GM13976 (cell line): ENCODE measurements at regions not wholly inside any gene's neighbourhood (a gene's known extent, or its start where the extent isn't known, plus 50 kb on each side); places are given as distances from the start of the nearest gene placed in this dataset.

Source experiments
- DNase-seq: peaks from one replicate; pipeline ENCODE4 v3.0.0; 2012; ENCODE audit warnings: low spot score
- in situ Hi-C: fragments of 300-500 bp; cut with MboI; formaldehyde crosslinking; loops from one replicate; pipeline ENCODE4 v1.12.0; 2022; ENCODE audit warnings: low sequenced_read_pairs, mixed read lengths, inconsistent platforms; ENCODE audit not compliant: unreplicated experiment
- TF ChIP-seq, protein P1 (sequence below): IDR thresholded peaks from 2 replicates; pipeline ENCODE4 v1.5.1; 2012; ENCODE audit warnings: borderline replicate concordance, mild to moderate bottlenecking; ENCODE audit not compliant: insufficient read depth; ENCODE audit errors: extremely low read depth, missing control alignments, control extremely low read depth

DNA sequence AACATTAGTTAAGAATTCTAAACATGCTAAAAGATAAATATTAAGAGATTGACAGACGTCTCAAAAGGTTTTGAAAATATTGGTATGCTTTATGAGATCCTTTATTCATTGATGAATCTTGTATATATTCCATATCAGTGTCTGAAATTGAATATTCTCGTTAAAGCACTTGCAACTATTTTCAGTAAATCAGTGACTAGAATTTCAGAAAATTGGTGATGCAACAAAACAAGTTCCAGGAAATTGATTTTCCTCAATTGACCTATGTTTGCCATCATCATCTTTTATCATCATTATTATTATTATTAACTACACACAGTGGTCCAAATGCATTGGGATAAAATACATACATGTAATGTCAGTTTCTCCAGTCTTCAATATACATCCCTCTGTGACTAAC, 453.6 kb downstream of the CCER1 start:
- DNase-seq: no peak
- in situ Hi-C loops: no loop called here
- TF ChIP-seq, protein P1, sequence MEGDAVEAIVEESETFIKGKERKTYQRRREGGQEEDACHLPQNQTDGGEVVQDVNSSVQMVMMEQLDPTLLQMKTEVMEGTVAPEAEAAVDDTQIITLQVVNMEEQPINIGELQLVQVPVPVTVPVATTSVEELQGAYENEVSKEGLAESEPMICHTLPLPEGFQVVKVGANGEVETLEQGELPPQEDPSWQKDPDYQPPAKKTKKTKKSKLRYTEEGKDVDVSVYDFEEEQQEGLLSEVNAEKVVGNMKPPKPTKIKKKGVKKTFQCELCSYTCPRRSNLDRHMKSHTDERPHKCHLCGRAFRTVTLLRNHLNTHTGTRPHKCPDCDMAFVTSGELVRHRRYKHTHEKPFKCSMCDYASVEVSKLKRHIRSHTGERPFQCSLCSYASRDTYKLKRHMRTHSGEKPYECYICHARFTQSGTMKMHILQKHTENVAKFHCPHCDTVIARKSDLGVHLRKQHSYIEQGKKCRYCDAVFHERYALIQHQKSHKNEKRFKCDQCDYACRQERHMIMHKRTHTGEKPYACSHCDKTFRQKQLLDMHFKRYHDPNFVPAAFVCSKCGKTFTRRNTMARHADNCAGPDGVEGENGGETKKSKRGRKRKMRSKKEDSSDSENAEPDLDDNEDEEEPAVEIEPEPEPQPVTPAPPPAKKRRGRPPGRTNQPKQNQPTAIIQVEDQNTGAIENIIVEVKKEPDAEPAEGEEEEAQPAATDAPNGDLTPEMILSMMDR: no peak

DNA sequence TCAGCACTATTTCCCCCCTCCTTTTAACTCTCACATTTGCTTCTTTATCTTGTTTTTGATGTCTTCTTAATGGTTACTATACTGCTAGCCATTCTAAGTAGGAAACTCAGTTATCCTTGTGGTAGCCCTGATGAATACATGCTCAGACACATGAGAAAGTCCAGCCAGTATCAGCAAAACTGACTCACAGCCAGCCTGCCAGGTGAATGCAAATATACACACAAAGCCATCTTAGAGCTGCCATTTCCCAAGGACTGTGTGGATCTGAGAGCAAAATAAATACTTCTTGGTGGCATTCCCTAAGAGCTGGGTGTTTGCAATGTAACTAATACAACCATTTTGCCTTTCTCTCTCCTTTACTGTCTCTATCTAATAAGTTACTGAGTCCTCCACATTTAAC, 455.2 kb downstream of the CCER1 start:
- DNase-seq: no peak
- in situ Hi-C loops: no loop called here
- TF ChIP-seq, protein P1: no peak

DNA sequence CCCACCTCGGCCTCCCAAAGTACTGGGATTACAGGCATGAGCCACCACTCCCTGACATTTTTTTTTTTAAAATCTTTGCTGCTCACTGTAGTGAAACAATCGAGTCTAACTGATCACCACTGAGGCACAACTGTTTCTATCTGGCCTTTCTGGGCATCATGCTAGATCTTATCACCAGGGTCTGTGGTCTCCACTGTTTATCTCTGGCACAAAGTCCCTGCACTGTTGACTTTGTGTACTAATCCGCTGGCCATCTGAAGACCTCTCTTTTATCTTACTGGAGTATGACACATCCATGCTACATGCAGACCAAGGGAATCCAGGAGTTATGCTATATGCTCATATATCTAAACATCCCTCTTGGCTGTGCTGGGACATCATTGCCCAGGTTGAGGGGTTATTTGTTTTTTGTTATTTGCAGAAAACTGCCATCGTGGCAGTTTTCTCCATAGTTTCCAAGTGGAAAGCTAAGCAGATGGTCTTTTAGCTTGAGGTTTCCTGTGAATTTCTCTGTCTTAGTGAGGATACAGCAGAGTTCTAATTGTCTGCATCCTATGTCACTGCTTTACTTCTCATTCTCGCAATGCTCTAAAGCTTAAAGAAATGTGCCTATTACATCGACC, 456.9 kb downstream of the CCER1 start:
- in situ Hi-C loops: no loop called here
- TF ChIP-seq, protein P1: no peak
- DNase-seq: no peak

DNA sequence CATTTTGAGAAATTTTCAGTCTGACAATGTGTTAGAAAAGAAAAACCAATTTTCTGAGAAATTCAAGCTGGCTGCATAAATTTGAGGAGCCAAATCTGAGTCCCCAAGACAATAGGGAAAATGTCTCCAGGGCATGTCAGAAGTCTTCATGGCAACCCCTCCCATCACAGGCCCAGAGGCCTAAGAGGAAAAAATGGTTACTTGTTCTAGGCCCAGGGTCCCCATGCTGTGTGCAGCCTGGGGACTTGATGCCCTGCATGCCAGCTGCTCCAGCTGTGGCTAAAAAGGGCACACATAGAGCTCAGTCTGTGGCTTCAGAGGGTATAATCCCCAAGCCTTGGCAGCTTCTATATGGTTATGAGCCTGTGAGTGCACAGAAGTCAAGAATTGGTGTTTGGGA, 464.6 kb downstream of the CCER1 start:
- no peak for DNase-seq
- in situ Hi-C loops: no loop called here
- TF ChIP-seq, protein P1: no peak

DNA sequence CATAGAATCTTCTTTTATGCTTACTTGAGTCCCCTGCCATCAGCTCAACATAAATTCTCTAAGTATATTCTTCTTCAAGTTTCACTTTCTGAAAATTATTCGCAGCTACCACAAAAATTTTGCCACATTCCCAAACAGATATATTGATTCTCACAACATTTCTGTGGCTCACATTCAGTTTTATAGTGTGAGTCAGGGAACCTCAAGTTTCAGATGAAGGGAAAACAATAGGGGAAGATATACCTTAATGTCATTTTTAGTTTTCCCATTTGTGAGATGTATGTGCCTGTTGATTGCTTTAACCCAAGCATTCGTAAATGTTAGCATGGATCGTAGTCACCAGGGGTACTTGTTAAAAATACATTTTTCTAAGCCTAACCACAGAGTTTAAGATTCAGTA, 465.8 kb downstream of the CCER1 start:
- in situ Hi-C loops: no loop called here
- TF ChIP-seq, protein P1: no peak
- DNase-seq: no peak

DNA sequence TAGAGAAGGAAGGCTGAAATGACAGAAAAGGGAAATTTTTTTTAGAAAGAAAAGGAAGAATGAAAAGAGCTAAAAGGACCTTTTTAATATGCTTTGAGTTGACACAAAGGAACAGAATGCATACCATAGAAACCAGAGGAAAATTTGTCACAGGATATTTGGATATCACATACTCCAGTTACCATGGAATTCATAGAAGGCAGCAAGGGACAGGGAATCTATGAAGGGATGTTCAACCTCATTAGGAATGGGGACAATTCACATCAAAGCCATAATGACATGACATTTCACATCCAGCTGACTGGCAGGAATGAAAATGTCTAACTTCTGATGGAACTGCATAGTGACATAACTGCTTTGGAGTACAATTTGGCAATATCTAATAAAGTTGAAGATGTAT, 469.4 kb downstream of the CCER1 start:
- in situ Hi-C loops: no loop called here
- no peak for DNase-seq
- TF ChIP-seq, protein P1: no peak

DNA sequence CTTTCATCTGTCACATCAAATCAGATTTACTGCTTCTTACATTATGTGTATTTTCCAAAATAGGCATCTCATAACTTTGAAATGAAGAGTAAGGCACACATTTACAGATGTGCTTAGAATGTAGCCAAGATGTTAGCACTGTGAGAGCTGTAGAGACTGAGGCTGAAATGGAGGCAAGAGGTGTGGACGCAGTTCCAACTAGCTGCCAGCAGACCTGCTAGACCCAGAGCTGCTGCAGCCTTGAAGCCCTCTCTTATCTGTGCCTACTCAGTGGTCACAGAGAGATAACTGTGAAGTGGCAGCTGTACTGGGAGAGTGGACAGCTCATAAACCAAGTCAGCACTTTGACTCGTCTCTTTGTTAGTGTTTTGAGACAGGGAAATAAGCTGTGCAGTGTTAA, 470.9 kb downstream of the CCER1 start:
- TF ChIP-seq, protein P1: no peak
- in situ Hi-C loops: no loop called here
- DNase-seq: no peak
